Mesodermal cell (in vitro differentiated cells): ENCODE measurements at regions not wholly inside any gene's neighbourhood (a gene's known extent, or its start where the extent isn't known, plus 50 kb on each side); places are given as distances from the start of the nearest gene placed in this dataset.
"Not testable (repeated sequence)": the region's sequence is repeated elsewhere in the genome, so short reads cannot be mapped to it uniquely, and the experiment has no call there.

Experiments
- H3K27ac ChIP-seq: 2 replicates; pipeline ENCODE4 v1.7.0; 2013; ENCODE audit warnings: mild to moderate bottlenecking, low read depth, low read length, moderate library complexity; ENCODE audit not compliant: severe bottlenecking
- H3K36me3 ChIP-seq: 2 replicates; pipeline ENCODE4 v1.7.1; 2013; ENCODE audit warnings: mild to moderate bottlenecking, low read length, moderate library complexity; ENCODE audit not compliant: control insufficient read depth, insufficient read depth
- H3K4me1 ChIP-seq: one replicate; pipeline ENCODE4 v1.7.1; 2013; ENCODE audit warnings: mild to moderate bottlenecking, low read length; ENCODE audit not compliant: insufficient read depth, control insufficient read depth, poor library complexity, severe bottlenecking
- H3K4me3 ChIP-seq: 2 replicates; pipeline ENCODE4 v1.7.0; 2013; ENCODE audit warnings: low read length, control low read depth, mild to moderate bottlenecking; ENCODE audit not compliant: insufficient read depth, poor library complexity, severe bottlenecking; ENCODE audit errors: extremely low read depth
- H3K9me3 ChIP-seq: 2 replicates; pipeline ENCODE4 v1.7.1; 2013; ENCODE audit warnings: mild to moderate bottlenecking, low read length, moderate library complexity; ENCODE audit not compliant: control insufficient read depth
- WGBS, 2 experiments: methylation state at CpG; one replicate each; pipeline ENCODE4 v1.1.5; 2013; ENCODE audit warnings: missing lambda C conversion rate in 2 of 2; ENCODE audit not compliant: insufficient coverage in 2 of 2; 5-methylcytosine and 5-hydroxymethylcytosine counted together

GRCh38 chr1:24268555-24268954 lies 50.6 kb upstream of the GRHL3 start:
- H3K27ac ChIP-seq, H3K4me3 ChIP-seq, H3K36me3 ChIP-seq, H3K9me3 ChIP-seq: not testable (repeated sequence)
- WGBS, 2 experiments, result no CpG with 5 or more reads among the region's 1 CpG
- peaks cover 24% of the 10 kb centered on the region for H3K4me1 ChIP-seq

DNA sequence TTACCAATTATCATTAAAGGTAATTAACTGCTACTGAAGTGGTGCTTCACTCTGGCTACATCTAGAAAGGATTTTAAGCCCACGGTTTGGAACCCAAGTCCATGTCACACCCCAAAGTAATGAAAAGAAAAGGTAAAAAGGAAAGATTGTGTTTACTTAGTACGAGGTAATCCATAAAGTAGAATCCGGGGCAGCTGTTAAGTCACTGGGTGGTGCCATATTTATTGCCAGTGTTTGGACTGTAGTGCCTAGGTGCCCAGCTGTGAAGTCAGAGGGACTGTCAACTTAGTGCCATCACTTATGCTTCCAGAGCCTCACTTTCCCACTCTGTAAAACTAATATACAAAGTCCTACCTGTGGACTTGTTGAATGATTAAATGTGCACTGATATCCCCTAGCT lies 52.2 kb upstream of the GRHL3 start:
- Histone ChIP-seq H3K27ac (peak overlapping the region; percentile 74), H3K36me3 (no peaks in the 10 kb centered on the region), H3K4me1 (peaks cover 24% of the 10 kb centered on the region), H3K9me3 (peaks cover 12% of the 10 kb centered on the region), H3K4me3 (no peak overlapping the region)
- 100% methylated on average over 1 to 2 of the region's 3 CpGs for WGBS, 2 experiments

DNA sequence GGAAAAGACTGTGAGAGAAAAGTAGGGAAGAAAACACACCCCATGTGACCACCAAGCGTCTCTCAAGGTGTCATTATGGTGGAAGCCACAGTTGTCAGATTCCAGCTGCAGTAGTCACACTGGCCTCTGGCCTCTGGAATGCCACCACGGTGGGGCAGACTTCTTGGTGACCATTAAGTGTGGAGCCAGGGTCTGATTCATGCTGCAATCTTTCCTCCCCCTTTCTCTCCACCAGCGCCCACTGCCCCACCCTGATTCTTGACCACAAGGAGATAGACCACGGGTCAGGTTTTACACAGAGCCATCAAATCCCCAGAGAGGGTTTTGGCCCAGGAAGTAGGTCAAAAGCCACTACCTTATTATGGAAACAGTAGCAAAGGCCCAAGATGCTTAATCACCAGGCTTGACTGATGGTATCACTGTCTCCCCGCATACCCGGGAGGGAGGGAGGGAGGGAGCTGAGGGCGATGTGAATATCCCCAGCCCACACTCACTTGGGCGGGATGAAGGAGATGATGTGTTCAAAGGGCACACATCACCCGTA lies 52.7 kb upstream of the GRHL3 start:
- 30 to 38% methylated on average over 3 to 4 of the region's 9 CpGs for WGBS, 2 experiments
- Histone ChIP-seq H3K27ac (peak overlapping the region; percentile 74), H3K4me3 (no peak overlapping the region)

GRCh38 chr1:24263746-24264145 lies 55.4 kb upstream of the GRHL3 start:
- Histone ChIP-seq H3K27ac (no peak overlapping the region), H3K4me1 (peaks cover 24% of the 10 kb centered on the region), H3K9me3 (peaks cover 8% of the 10 kb centered on the region), H3K4me3 (no peak overlapping the region), H3K36me3 (no peaks in the 10 kb centered on the region)
- no CpG with 5 or more reads among the region's 1 CpG for WGBS, 2 experiments

More for the DNA sequence above, 52.7 kb upstream of the GRHL3 start:
- H3K9me3 ChIP-seq, result peaks cover 12% of the 10 kb centered on the region
- no peaks in the 10 kb centered on the region for H3K36me3 ChIP-seq
- peaks cover 24% of the 10 kb centered on the region for H3K4me1 ChIP-seq

- Histone ChIP-seq H3K36me3 (no peaks in the 10 kb centered on the region), H3K4me1 (peaks cover 24% of the 10 kb centered on the region), H3K9me3 (peaks cover 8% of the 10 kb centered on the region), H3K27ac (no peak overlapping the region), H3K4me3 (no peak overlapping the region)
- 97 to 100% methylated on average over 1 to 3 of the region's 4 CpGs for WGBS, 2 experiments
These were observed 55.9 kb upstream of the GRHL3 start for GRCh38 chr1:24263211-24263610.

- 62 to 70% methylated on average over 2 to 3 of the region's 5 CpGs for WGBS, 2 experiments
- no peak overlapping the region for H3K4me3 ChIP-seq
- H3K27ac ChIP-seq, result no peak overlapping the region
- H3K36me3 ChIP-seq, result no peaks in the 10 kb centered on the region
- H3K9me3 ChIP-seq, result peaks cover 8% of the 10 kb centered on the region
- peaks cover 19% of the 10 kb centered on the region for H3K4me1 ChIP-seq
These were observed 57.2 kb upstream of the GRHL3 start for GRCh38 chr1:24261977-24262376.

GRCh38 chr1:24258735-24259424 lies 60.3 kb upstream of the GRHL3 start:
- Histone ChIP-seq H3K4me3 (no peak overlapping the region), H3K27ac (no peak overlapping the region), H3K9me3 (peaks cover 8% of the 10 kb centered on the region), H3K4me1 (no peaks in the 10 kb centered on the region), H3K36me3 (no peaks in the 10 kb centered on the region)
- WGBS, 2 experiments, result 100% methylated on average over 2 to 8 of the region's 16 CpGs

GRCh38 chr1:24257373-24257772 lies 61.8 kb upstream of the GRHL3 start:
- no peaks in the 10 kb centered on the region for H3K9me3 ChIP-seq

GRCh38 chr1:24256687-24257086 lies 62.5 kb upstream of the GRHL3 start:
- WGBS, 2 experiments, result 84 to 100% methylated on average over 2 of the region's 2 CpGs
- peaks cover 2% of the 10 kb centered on the region for H3K4me1 ChIP-seq

More at GRCh38 chr1:24257373-24257772, 61.8 kb upstream of the GRHL3 start:
- Histone ChIP-seq H3K4me3 (no peak overlapping the region), H3K36me3 (no peaks in the 10 kb centered on the region), H3K4me1 (peaks cover 2% of the 10 kb centered on the region), H3K27ac (no peak overlapping the region)
- 90 to 93% methylated on average over 2 of the region's 2 CpGs for WGBS, 2 experiments

GRCh38 chr1:24255226-24255625 lies 63.9 kb upstream of the GRHL3 start:
- Histone ChIP-seq H3K4me1 (peaks cover 2% of the 10 kb centered on the region), H3K4me3 (no peak overlapping the region), H3K9me3 (no peaks in the 10 kb centered on the region), H3K27ac (no peak overlapping the region), H3K36me3 (no peaks in the 10 kb centered on the region)
- WGBS, 2 experiments, result 94 to 95% methylated on average over 6 to 7 of the region's 7 CpGs

More at GRCh38 chr1:24256687-24257086, 62.5 kb upstream of the GRHL3 start:
- no peak overlapping the region for H3K27ac ChIP-seq
- H3K36me3 ChIP-seq, result no peaks in the 10 kb centered on the region
- H3K4me3 ChIP-seq, result no peak overlapping the region
- H3K9me3 ChIP-seq, result no peaks in the 10 kb centered on the region

GRCh38 chr1:24254783-24255182 lies 64.4 kb upstream of the GRHL3 start:
- Histone ChIP-seq H3K4me1 (peaks cover 2% of the 10 kb centered on the region), H3K4me3 (no peak overlapping the region), H3K36me3 (no peaks in the 10 kb centered on the region), H3K27ac (no peak overlapping the region), H3K9me3 (no peaks in the 10 kb centered on the region)
- 83 to 93% methylated on average over 9 of the region's 9 CpGs for WGBS, 2 experiments
